ENCODE measurements at regions not wholly inside any gene's neighbourhood (a gene's known extent, or its start where the extent isn't known, plus 50 kb on each side); places are given as distances from the start of the nearest gene placed in this dataset.

DNA sequence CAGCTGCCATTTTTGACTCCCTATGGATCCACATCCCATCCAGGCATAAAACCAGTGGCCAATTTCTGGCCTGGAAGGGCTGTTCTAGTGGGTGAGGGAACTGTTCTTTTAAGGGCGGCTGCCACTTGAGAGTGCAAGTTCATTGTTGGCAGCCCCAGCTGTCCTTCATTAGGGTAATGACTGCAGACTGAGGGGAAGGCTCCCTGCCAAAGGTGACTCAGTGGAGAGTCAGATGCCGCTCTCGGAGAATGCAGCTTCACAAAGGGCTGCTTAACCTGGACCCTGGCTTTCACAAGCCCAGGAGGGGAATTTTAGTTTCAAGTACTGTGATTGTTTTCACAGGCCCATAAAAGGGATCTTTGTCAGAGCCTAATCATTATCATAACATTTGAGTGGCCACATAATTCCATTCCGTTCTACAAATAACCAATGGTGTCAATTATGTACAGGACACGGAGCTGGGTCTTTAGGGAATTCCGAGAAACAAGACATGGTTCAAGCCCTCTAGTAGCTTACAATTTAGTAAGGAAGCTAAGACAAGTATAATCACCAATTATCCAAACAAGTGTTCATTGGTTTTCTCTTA is 235.7 kb downstream of the CDCA7 start:
- no peak overlapping the region for H3K27ac ChIP-seq (ENCODE audit: low read depth, low read length)
- Mint-ChIP-seq H3K4me1 (no peaks in the 10 kb centered on the region), H3K9me3 (peaks cover 32% of the 10 kb centered on the region), H3K27ac (no peak overlapping the region), H3K36me3 (ENCODE audit: low read depth) (peaks cover 5% of the 10 kb centered on the region), H3K4me3 (no peak overlapping the region), H3K27me3 (ENCODE audit: insufficient read depth) (no peaks in the 10 kb centered on the region)
- H3K4me3 ChIP-seq (ENCODE audit: low read length) = no peak overlapping the region
- peaks cover 18% of the 10 kb centered on the region for H3K9me3 ChIP-seq (ENCODE audit: control insufficient read depth, low read length)
- H3K9ac ChIP-seq (ENCODE audit: extremely low read depth, low read length, poor library complexity, severe bottlenecking) = no peak overlapping the region
- no peaks in the 10 kb centered on the region for H3K27me3 ChIP-seq (ENCODE audit: control insufficient read depth, insufficient read depth, low read length, poor library complexity, severe bottlenecking)
- no peaks in the 10 kb centered on the region for H3K36me3 ChIP-seq (ENCODE audit: control insufficient read depth, insufficient read depth, low read length)
- no peak for DNase-seq
- TF ChIP-seq, protein P1, sequence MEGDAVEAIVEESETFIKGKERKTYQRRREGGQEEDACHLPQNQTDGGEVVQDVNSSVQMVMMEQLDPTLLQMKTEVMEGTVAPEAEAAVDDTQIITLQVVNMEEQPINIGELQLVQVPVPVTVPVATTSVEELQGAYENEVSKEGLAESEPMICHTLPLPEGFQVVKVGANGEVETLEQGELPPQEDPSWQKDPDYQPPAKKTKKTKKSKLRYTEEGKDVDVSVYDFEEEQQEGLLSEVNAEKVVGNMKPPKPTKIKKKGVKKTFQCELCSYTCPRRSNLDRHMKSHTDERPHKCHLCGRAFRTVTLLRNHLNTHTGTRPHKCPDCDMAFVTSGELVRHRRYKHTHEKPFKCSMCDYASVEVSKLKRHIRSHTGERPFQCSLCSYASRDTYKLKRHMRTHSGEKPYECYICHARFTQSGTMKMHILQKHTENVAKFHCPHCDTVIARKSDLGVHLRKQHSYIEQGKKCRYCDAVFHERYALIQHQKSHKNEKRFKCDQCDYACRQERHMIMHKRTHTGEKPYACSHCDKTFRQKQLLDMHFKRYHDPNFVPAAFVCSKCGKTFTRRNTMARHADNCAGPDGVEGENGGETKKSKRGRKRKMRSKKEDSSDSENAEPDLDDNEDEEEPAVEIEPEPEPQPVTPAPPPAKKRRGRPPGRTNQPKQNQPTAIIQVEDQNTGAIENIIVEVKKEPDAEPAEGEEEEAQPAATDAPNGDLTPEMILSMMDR (conservative IDR thresholded peaks at IDR 0.05) = no peak
- 83 to 93% methylated on average over 2 to 6 of the region's 6 CpGs for WGBS, 2 experiments (ENCODE audit: insufficient coverage in 1 of 2, insufficient read length in 1 of 2)
- no peaks in the 10 kb centered on the region for H3K4me1 ChIP-seq (ENCODE audit: control insufficient read depth, insufficient read depth, low read length)

DNA sequence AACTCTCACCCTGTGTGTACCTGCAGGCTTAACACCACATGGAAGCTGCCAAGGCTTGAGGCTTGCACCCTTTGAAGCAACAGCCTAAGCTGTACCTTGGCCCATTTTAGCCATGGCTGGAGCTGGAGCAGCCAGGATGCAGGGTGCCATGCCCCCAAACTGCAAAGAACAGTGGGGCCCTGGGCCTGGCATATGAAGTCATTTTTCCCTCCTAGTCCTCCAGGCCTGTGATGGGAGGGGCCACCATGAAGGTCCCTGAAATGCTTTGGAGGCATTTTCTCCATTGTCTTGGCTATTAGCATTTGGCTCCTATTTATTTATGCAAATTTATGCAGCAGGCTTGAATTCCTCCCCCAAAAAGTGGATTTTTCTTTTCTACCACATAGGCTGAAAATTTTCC is 238.4 kb downstream of the CDCA7 start:
- H3K27me3 ChIP-seq (ENCODE audit: control insufficient read depth, insufficient read depth, low read length, poor library complexity, severe bottlenecking) = no peaks in the 10 kb centered on the region
- TF ChIP-seq, protein P1 (conservative IDR thresholded peaks at IDR 0.05) = no peak
- no peaks in the 10 kb centered on the region for H3K4me1 Mint-ChIP-seq
- H3K9me3 Mint-ChIP-seq = peaks cover 32% of the 10 kb centered on the region
- no peak overlapping the region for H3K4me3 Mint-ChIP-seq
- H3K4me1 ChIP-seq (ENCODE audit: control insufficient read depth, insufficient read depth, low read length) = no peaks in the 10 kb centered on the region
- H3K9ac ChIP-seq (ENCODE audit: extremely low read depth, low read length, poor library complexity, severe bottlenecking) = no peak overlapping the region
- peaks cover 18% of the 10 kb centered on the region for H3K9me3 ChIP-seq (ENCODE audit: control insufficient read depth, low read length)
- H3K36me3 ChIP-seq (ENCODE audit: control insufficient read depth, insufficient read depth, low read length) = no peaks in the 10 kb centered on the region
- H3K4me3 ChIP-seq (ENCODE audit: low read length) = no peak overlapping the region
- no peak for DNase-seq
- no peak overlapping the region for H3K27ac Mint-ChIP-seq
- peaks cover 5% of the 10 kb centered on the region for H3K36me3 Mint-ChIP-seq (ENCODE audit: low read depth)
- no peak overlapping the region for H3K27ac ChIP-seq (ENCODE audit: low read depth, low read length)
- H3K27me3 Mint-ChIP-seq (ENCODE audit: insufficient read depth) = no peaks in the 10 kb centered on the region

DNA sequence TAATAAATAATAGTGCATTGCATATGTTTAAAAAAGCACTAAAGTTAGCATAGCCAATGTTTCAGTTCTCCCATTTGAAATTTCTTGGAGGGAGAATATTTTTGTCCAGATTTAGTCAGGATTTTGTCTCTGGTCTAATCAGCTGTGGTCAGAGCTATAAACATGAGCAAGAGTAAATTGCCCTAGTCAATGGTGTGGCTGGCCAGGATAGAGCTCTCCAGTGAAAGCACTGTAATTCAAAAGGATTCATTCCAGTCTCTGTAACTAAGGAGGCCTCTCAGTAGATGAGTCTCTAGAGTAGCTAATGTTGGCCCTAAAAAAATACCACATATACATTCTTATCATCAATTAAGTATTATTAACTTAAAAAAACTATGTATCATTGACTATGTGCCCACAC is 241.6 kb downstream of the CDCA7 start:
- H3K27ac Mint-ChIP-seq = no peak overlapping the region
- Histone ChIP-seq H3K4me1 (ENCODE audit: control insufficient read depth, insufficient read depth, low read length) (no peaks in the 10 kb centered on the region), H3K36me3 (ENCODE audit: control insufficient read depth, insufficient read depth, low read length) (no peaks in the 10 kb centered on the region), H3K4me3 (ENCODE audit: low read length) (no peak overlapping the region), H3K27me3 (ENCODE audit: control insufficient read depth, insufficient read depth, low read length, poor library complexity, severe bottlenecking) (no peaks in the 10 kb centered on the region), H3K9me3 (ENCODE audit: control insufficient read depth, low read length) (peaks cover 18% of the 10 kb centered on the region), H3K27ac (ENCODE audit: low read depth, low read length) (no peak overlapping the region), H3K9ac (ENCODE audit: extremely low read depth, low read length, poor library complexity, severe bottlenecking) (no peak overlapping the region)
- no peaks in the 10 kb centered on the region for H3K27me3 Mint-ChIP-seq (ENCODE audit: insufficient read depth)
- peaks cover 5% of the 10 kb centered on the region for H3K36me3 Mint-ChIP-seq (ENCODE audit: low read depth)
- TF ChIP-seq, protein P1 (conservative IDR thresholded peaks at IDR 0.05) = no peak
- H3K4me1 Mint-ChIP-seq = no peaks in the 10 kb centered on the region
- peaks cover 32% of the 10 kb centered on the region for H3K9me3 Mint-ChIP-seq
- no peak overlapping the region for H3K4me3 Mint-ChIP-seq
- DNase-seq = no peak
